H1 (cell line): ENCODE measurements at regions not wholly inside any gene's neighbourhood (a gene's known extent, or its start where the extent isn't known, plus 50 kb on each side); places are given as distances from the start of the nearest gene placed in this dataset.

ENCODE experiments used
- CBX8 ChIP-seq: fragments of 300-800, 300-1000 bp; sonication (generic); IDR thresholded peaks from 2 replicates; pipeline ENCODE4 v1.7.1; 2016; ENCODE audit warnings: low read depth, low read length, borderline replicate concordance
- CHD2 ChIP-seq: IDR thresholded peaks from 2 replicates; pipeline ENCODE4 v1.6.1; 2012; ENCODE audit warnings: low read length, improper control_type of control experiment
- CHD7 ChIP-seq: fragments of 300-600 bp; sonication (generic); IDR thresholded peaks from 2 replicates; pipeline ENCODE4 v1.7.1; 2012; ENCODE audit warnings: low read length, moderate library complexity, mild to moderate bottlenecking, inconsistent platforms; ENCODE audit not compliant: insufficient replicate concordance
- EGR1 ChIP-seq: IDR thresholded peaks from 2 replicates; pipeline ENCODE4 v1.6.1; 2011; ENCODE audit warnings: low read depth, low read length, borderline replicate concordance
- HDAC2 ChIP-seq, 2 experiments: fragments of 300-600 bp in 1 of 2; sonication (generic) in 1 of 2; IDR thresholded peaks; 2 replicates each; pipeline ENCODE4 v1.6.1; 2011 to 2012; ENCODE audit warnings: low read depth in 2 of 2, low read length in 2 of 2, mild to moderate bottlenecking in 2 of 2, moderate library complexity in 2 of 2, borderline replicate concordance in 1 of 2, inconsistent platforms in 1 of 2
- POU5F1 ChIP-seq: IDR thresholded peaks from 2 replicates; pipeline ENCODE4 v1.6.1; 2011; ENCODE audit warnings: low read depth, mild to moderate bottlenecking, low read length, moderate library complexity
- TF ChIP-seq, protein P1 (sequence below): IDR thresholded peaks from 2 replicates; pipeline ENCODE4 v1.6.1; 2011; ENCODE audit warnings: low read length, improper control_type of control experiment

- TF ChIP-seq CHD7, result no peak
- TF ChIP-seq EGR1, result no peak
- TF ChIP-seq CHD2, result no peak
- no peak for TF ChIP-seq HDAC2 (IDR thresholded peaks at IDR 0.05; ENCODE audit: borderline replicate concordance in 1 of 2, low read depth in 2 of 2, low read length in 2 of 2)
- TF ChIP-seq POU5F1, result no peak
- no peak for TF ChIP-seq CBX8
- TF ChIP-seq, protein P1, sequence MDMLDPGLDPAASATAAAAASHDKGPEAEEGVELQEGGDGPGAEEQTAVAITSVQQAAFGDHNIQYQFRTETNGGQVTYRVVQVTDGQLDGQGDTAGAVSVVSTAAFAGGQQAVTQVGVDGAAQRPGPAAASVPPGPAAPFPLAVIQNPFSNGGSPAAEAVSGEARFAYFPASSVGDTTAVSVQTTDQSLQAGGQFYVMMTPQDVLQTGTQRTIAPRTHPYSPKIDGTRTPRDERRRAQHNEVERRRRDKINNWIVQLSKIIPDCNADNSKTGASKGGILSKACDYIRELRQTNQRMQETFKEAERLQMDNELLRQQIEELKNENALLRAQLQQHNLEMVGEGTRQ, result no peak
These were observed 91.2 kb downstream of the ARRDC4 start (continued) for GRCh38 chr15:98051734-98052133.
